ENCODE measurements at regions not wholly inside any gene's neighbourhood (a gene's known extent, or its start where the extent isn't known, plus 50 kb on each side); places are given as distances from the start of the nearest gene placed in this dataset.
"Not testable (repeated sequence)": the region's sequence is repeated elsewhere in the genome, so short reads cannot be mapped to it uniquely, and the experiment has no call there.

GRCh38 chr2:118791483-118791882 lies 56.0 kb downstream of the EN1 start:
- DNase-seq (ENCODE audit: low read depth, low spot score) = no peak

- DNase-seq (ENCODE audit: low read depth, low spot score) = no peak
Measured at GRCh38 chr2:118786746-118787145, 60.7 kb downstream of the EN1 start.

GRCh38 chr2:118784860-118785259 lies 62.6 kb downstream of the EN1 start:
- DNase-seq (ENCODE audit: low read depth, low spot score) = no peak

DNA sequence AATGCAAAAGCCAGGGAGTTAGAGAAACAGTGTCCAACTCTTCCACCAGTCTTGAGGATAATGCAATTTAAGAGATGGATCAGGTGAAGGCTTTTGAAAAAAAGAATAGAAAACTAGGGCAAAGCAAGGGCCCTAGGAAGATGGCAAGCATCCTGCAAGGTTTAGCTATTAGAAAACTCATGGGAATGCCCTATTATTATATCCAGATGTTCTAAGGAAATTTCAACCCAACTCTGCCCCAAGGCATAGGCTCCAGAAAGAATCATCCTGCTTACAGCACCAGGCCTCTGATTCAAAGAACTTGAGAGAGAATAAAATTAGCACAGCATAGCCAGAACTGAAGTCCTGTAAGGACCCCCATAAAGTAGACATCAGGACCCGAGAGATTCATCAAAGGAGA lies 68.1 kb downstream of the EN1 start:
- no peak for DNase-seq (ENCODE audit: low read depth, low spot score)

- DNase-seq (ENCODE audit: low read depth, low spot score) = no peak
Measured at GRCh38 chr2:118774458-118775133, 72.9 kb downstream of the EN1 start.

DNA sequence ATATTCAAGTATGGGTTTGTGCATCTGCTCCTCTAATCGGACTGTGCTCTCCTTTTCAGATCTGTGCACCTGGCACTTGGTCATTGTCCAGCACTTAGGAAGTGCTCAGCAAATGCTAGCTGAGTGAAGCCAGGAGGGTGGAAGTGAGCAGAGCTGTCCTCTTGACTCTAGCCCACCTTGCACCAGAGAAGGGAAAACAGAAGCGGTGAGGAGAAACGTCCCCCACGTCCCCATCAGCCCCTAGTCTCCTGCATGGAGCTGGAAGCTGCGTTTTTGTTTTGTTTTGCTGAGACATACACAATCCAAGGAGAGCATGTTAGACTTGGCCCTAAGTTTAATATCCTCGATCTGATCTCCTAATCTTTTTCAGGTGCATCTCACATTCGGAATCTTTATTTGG lies 73.6 kb downstream of the EN1 start:
- DNase-seq (ENCODE audit: low read depth, low spot score) = no peak

GRCh38 chr2:118772487-118773200 lies 74.8 kb downstream of the EN1 start:
- no peak for DNase-seq (ENCODE audit: low read depth, low spot score)

GRCh38 chr2:118769707-118770400 lies 77.6 kb downstream of the EN1 start:
- DNase-seq (ENCODE audit: low read depth, low spot score) = no peak

- DNase-seq (ENCODE audit: low read depth, low spot score) = no peak
Measured at GRCh38 chr2:118766871-118767270, 80.6 kb downstream of the EN1 start.

DNA sequence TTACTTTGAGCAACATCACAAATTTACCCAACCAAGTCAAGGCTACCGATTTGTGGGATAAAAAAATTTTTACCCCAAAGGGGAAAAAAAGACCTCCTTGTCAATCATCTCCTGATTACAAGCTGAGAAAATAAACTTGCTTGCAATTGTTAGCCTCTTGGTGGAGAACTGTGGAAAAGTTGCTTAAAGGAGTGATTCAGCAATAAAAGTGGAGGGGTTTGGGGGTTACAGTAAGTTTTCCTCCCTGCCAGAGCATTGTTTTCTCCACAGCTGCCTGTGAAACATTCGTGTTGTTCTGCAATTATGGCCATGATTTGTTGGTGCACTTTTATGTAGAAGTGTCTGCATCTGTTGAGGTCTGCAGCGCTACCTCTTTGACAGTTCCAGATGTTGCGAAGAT lies 82.6 kb downstream of the EN1 start:
- DNase-seq (ENCODE audit: low read depth, low spot score) = no peak

- DNase-seq (ENCODE audit: low read depth, low spot score) = no peak
Measured at GRCh38 chr2:118763797-118764196, 83.7 kb downstream of the EN1 start.

DNA sequence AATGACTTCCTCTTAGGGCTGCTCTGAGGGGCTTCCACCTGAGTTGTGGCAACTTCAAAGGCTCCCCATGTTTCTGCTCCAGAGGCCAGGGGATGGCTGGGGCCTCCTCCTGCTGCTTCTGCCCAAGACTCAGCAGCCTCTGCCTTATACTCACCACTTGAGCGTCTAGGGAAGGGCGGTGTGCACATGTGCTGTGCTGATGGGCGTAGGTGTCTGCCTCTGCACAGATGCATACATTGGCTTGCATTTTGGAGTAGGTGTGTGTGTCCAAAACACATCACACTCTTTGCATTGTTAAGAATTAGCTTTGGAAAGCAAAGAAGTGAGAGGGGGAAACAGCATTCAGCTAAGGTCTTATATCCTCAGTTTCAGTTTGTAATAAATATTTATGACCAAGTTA lies 85.2 kb downstream of the EN1 start:
- DNase-seq (ENCODE audit: low read depth, low spot score) = no peak

GRCh38 chr2:118761771-118762170 lies 85.7 kb downstream of the EN1 start:
- no peak for DNase-seq (ENCODE audit: low read depth, low spot score)

GRCh38 chr2:118755901-118756300 lies 91.5 kb downstream of the EN1 start:
- DNase-seq (ENCODE audit: low read depth, low spot score) = no peak

- DNase-seq (ENCODE audit: low read depth, low spot score) = no peak
Measured at GRCh38 chr2:118755384-118755783, 92.1 kb downstream of the EN1 start.

DNA sequence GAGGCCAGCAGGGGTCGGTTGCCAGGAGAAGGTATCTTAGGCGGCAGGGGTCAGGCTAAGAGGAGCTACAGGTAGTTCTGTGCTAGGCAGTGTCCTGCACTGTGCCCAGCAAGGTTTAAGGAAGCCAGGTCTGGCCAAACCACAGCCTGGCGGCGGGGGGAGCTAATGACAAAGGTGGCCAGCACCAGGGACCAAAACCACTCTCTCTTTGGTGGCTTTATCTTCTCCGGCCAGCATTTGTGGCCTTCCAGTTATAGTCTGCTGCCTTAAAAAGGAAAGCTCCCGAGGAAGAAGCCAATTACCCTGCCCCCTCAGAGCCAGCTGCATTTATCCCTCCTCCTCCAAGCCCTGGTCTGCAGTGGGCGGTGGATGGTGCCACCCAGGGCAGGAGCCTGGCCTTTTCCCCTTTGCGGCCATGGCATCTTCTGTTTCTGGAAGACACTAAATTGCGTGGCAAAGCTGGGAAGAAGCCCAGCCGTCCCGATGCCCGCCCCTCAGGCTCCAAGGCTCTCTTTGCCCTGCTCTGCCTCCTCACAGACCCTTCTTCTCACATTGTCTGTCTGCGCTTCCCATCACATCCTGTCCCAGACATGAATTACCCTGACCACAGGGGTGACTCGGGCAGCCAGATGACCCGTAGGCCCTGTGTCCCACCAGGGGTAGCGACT lies 94.6 kb downstream of the EN1 start:
- DNase-seq (ENCODE audit: low read depth, low spot score) = no peak

DNA sequence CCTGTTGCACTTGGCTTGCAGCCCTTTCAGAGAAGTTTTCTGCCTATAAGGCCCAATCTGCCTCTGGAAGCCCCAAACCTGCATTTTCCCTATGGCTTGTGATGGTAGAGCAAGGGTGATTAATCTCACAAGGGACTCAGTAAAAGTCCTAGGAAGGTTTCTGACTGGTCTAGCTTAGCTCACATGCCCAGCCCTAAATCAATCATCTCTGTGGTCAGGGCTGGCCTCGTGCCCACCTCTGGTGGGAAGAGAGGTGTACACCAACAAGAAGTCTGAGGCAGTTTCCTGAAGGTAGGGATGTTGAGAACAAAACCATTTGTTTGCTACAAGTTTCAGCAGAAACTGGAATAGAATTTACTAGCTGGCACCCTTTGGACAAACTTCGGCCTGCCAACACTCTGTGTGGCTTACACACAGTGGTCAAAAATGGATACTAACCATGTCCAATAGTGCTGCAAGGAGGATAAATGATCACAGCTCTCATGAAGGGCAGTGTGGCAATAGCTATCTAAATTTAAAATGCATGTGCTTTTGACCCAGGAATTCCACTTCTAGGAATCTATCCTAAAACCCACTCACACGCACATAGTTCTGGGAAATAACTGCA lies 96.4 kb downstream of the EN1 start:
- no peak for DNase-seq (ENCODE audit: low read depth, low spot score)

GRCh38 chr2:118748245-118748885 lies 99.1 kb downstream of the EN1 start:
- DNase-seq (ENCODE audit: low read depth, low spot score) = no peak

DNA sequence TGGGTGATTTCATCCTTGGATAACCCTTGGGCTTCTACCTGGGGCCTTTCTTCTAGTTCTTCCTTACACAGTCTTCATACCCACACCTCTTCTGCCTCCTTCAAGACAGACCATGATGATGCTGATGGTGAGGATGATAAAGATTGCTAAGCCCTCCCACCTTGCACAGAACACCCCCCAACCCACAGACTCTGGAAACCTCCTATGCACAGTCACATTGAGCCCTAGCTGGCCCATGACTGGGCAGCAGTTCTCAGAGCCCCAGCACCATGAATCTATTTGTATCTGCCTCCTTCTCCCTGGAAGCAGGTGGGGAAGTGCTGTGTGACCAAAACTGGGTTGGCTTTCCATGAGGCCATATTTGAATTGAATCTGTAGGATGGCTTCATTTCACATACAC lies 99.8 kb downstream of the EN1 start:
- DNase-seq (ENCODE audit: low read depth, low spot score) = no peak

- DNase-seq (ENCODE audit: low read depth, low spot score) = no peak
Measured at GRCh38 chr2:118747066-118747465, 100.4 kb downstream of the EN1 start.

GRCh38 chr2:118744682-118745181 lies 102.7 kb downstream of the EN1 start:
- DNase-seq (ENCODE audit: low read depth, low spot score) = not testable (repeated sequence)

Measured in activated CD4-positive, CD25-positive, alpha-beta regulatory T cell treated with anti-CD3 and anti-CD28 coated beads, Interleukin-2, amount 50 U/mL, for 16 hours (primary cell).